ENCODE measurements at regions not wholly inside any gene's neighbourhood (a gene's known extent, or its start where the extent isn't known, plus 50 kb on each side); places are given as distances from the start of the nearest gene placed in this dataset.

GRCh38 chr12:125228519-125229260, 163.5 kb downstream of the AACS start:
- no peaks in the 10 kb centered on the region for H3K27me3 ChIP-seq (replicated peaks; ENCODE audit: insufficient read depth)
- 74% methylated on average over 18 of the region's 18 CpGs for WGBS
- no peak for DNase-seq (ENCODE audit: low spot score)
- no peaks in the 10 kb centered on the region for H3K9me3 ChIP-seq
- intact Hi-C loops (cut with DNase I), result no loop called here
- no peak overlapping the region for H3K4me3 ChIP-seq
- no peak overlapping the region for H3K27ac ChIP-seq
- no peaks in the 10 kb centered on the region for H3K36me3 ChIP-seq
- no peaks in the 10 kb centered on the region for H3K4me1 ChIP-seq (replicated peaks)
- TF ChIP-seq POLR2AphosphoS5 (IDR thresholded peaks at IDR 0.05) (no peak), CTCF (IDR thresholded peaks at IDR 0.05) (no peak), POLR2A (IDR thresholded peaks at IDR 0.05) (no peak)

GRCh38 chr12:125229878-125230530, 164.8 kb downstream of the AACS start:
- no peaks in the 10 kb centered on the region for H3K36me3 ChIP-seq

GRCh38 chr12:125233319-125233718, 168.1 kb downstream of the AACS start:
- DNase-seq (ENCODE audit: low spot score), result no peak
- Histone ChIP-seq H3K27me3 (replicated peaks; ENCODE audit: insufficient read depth) (no peaks in the 10 kb centered on the region), H3K36me3 (no peaks in the 10 kb centered on the region), H3K27ac (no peak overlapping the region), H3K4me3 (no peak overlapping the region), H3K9me3 (no peaks in the 10 kb centered on the region), H3K4me1 (replicated peaks) (no peaks in the 10 kb centered on the region)
- WGBS, result 97% methylated on average over 1 of the region's 1 CpG
- intact Hi-C loops (cut with DNase I), result no loop called here
- TF ChIP-seq POLR2AphosphoS5 (IDR thresholded peaks at IDR 0.05) (no peak), CTCF (IDR thresholded peaks at IDR 0.05) (no peak), POLR2A (IDR thresholded peaks at IDR 0.05) (no peak)

More at GRCh38 chr12:125229878-125230530, 164.8 kb downstream of the AACS start:
- Histone ChIP-seq H3K27ac (no peak overlapping the region), H3K9me3 (no peaks in the 10 kb centered on the region), H3K4me1 (replicated peaks) (no peaks in the 10 kb centered on the region), H3K27me3 (replicated peaks; ENCODE audit: insufficient read depth) (no peaks in the 10 kb centered on the region), H3K4me3 (no peak overlapping the region)
- intact Hi-C loops (cut with DNase I), result no loop called here
- whole genome bisulfite sequencing, result 91% methylated on average over 14 of the region's 14 CpGs
- no peak for DNase-seq (ENCODE audit: low spot score)
- TF ChIP-seq POLR2AphosphoS5 (IDR thresholded peaks at IDR 0.05) (no peak), CTCF (IDR thresholded peaks at IDR 0.05) (no peak), POLR2A (IDR thresholded peaks at IDR 0.05) (no peak)

GRCh38 chr12:125239563-125239962, 174.3 kb downstream of the AACS start:
- intact Hi-C loops (cut with DNase I), result no loop called here
- H3K27me3 ChIP-seq (replicated peaks; ENCODE audit: insufficient read depth), result peaks cover 1% of the 10 kb centered on the region
- no peak for DNase-seq (ENCODE audit: low spot score)
- no peak for TF ChIP-seq POLR2A (IDR thresholded peaks at IDR 0.05)
- TF ChIP-seq CTCF (IDR thresholded peaks at IDR 0.05), result no peak
- TF ChIP-seq POLR2AphosphoS5 (IDR thresholded peaks at IDR 0.05), result no peak
- no peak overlapping the region for H3K27ac ChIP-seq
- H3K4me3 ChIP-seq, result no peak overlapping the region
- H3K9me3 ChIP-seq, result no peaks in the 10 kb centered on the region
- no peaks in the 10 kb centered on the region for H3K4me1 ChIP-seq (replicated peaks)
- 98% methylated on average over 11 of the region's 11 CpGs for WGBS
- H3K36me3 ChIP-seq, result no peaks in the 10 kb centered on the region

GRCh38 chr12:125240717-125241116, 175.5 kb downstream of the AACS start:
- no peak for DNase-seq (ENCODE audit: low spot score)
- H3K27me3 ChIP-seq (replicated peaks; ENCODE audit: insufficient read depth), result peaks cover 1% of the 10 kb centered on the region
- WGBS, result 44% methylated on average over 17 of the region's 17 CpGs
- H3K9me3 ChIP-seq, result no peaks in the 10 kb centered on the region
- no peaks in the 10 kb centered on the region for H3K4me1 ChIP-seq (replicated peaks)
- intact Hi-C loops (cut with DNase I), result no loop called here
- H3K27ac ChIP-seq, result no peak overlapping the region
- H3K4me3 ChIP-seq, result no peak overlapping the region
- no peaks in the 10 kb centered on the region for H3K36me3 ChIP-seq
- TF ChIP-seq POLR2A (IDR thresholded peaks at IDR 0.05) (no peak), CTCF (IDR thresholded peaks at IDR 0.05) (no peak), POLR2AphosphoS5 (IDR thresholded peaks at IDR 0.05) (no peak)

Measured in prostate gland (tissue), 2 donors.